Stomach (tissue), 4 donors: ENCODE measurements at regions not wholly inside any gene's neighbourhood (a gene's known extent, or its start where the extent isn't known, plus 50 kb on each side); places are given as distances from the start of the nearest gene placed in this dataset.

Experiments used
- POLR2A ChIP-seq, 4 donors: fragments of 450-650 bp; IDR thresholded peaks; one replicate each; pipeline ENCODE4 v1.6.1; 2016; ENCODE audit warnings: antibody characterized with exemption in 4 of 4, control low read depth in 2 of 4, mild to moderate bottlenecking in 1 of 4, moderate library complexity in 1 of 4
- TF ChIP-seq, protein P1 (sequence below), 7 experiments: fragments of 450-650 bp in 4 of 7; fragments of 200-600 bp in 3 of 7; sonication (generic) in 3 of 7; IDR thresholded peaks; one replicate each; pipeline ENCODE4 v1.5.1; 2016 to 2019; ENCODE audit warnings: antibody characterized with exemption in 7 of 7, control low read depth in 2 of 7, mild to moderate bottlenecking in 1 of 7

DNA sequence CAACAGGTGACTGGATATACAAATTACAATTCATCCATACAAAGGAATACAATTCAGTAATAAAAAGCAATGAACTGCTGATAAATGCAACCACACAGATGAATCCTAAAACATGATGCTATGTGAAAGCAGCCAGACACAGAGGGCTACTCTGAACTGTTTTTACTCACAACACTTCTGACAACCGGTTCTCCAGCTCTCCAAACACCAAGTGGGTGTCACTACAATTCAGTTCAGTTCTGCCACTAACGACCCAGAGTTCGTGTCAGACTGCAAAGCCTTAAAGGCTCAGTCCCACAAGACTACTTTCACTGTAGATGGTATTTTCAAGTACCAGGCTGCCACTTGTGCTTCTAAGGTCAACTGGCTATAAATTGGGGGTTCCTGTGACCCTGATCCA lies 119.4 kb downstream of the SLC16A1 start:
- no peak for TF ChIP-seq POLR2A (IDR thresholded peaks at IDR 0.05)
- TF ChIP-seq, protein P1, sequence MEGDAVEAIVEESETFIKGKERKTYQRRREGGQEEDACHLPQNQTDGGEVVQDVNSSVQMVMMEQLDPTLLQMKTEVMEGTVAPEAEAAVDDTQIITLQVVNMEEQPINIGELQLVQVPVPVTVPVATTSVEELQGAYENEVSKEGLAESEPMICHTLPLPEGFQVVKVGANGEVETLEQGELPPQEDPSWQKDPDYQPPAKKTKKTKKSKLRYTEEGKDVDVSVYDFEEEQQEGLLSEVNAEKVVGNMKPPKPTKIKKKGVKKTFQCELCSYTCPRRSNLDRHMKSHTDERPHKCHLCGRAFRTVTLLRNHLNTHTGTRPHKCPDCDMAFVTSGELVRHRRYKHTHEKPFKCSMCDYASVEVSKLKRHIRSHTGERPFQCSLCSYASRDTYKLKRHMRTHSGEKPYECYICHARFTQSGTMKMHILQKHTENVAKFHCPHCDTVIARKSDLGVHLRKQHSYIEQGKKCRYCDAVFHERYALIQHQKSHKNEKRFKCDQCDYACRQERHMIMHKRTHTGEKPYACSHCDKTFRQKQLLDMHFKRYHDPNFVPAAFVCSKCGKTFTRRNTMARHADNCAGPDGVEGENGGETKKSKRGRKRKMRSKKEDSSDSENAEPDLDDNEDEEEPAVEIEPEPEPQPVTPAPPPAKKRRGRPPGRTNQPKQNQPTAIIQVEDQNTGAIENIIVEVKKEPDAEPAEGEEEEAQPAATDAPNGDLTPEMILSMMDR (IDR thresholded peaks at IDR 0.05) = no peak
